GM13977 (cell line): ENCODE measurements at regions not wholly inside any gene's neighbourhood (a gene's known extent, or its start where the extent isn't known, plus 50 kb on each side); places are given as distances from the start of the nearest gene placed in this dataset.
"Not testable (repeated sequence)": the region's sequence is repeated elsewhere in the genome, so short reads cannot be mapped to it uniquely, and the experiment has no call there.

Experiments used
- DNase-seq: peaks from one replicate; pipeline ENCODE4 v3.0.0; 2012; ENCODE audit warnings: low spot score
- in situ Hi-C: fragments of 300-500 bp; cut with MboI; formaldehyde crosslinking; loops from one replicate; pipeline ENCODE4 v1.12.0; 2022; ENCODE audit warnings: low sequenced_read_pairs, low pct_unique_long_range_greater_than_20kb, mixed read lengths, inconsistent platforms; ENCODE audit not compliant: unreplicated experiment
- TF ChIP-seq, protein P1 (sequence below): IDR thresholded peaks from 2 replicates; pipeline ENCODE4 v1.5.1; 2012; ENCODE audit warnings: mild to moderate bottlenecking, control low read depth; ENCODE audit not compliant: insufficient read depth; ENCODE audit errors: extremely low read depth, missing control alignments

DNA sequence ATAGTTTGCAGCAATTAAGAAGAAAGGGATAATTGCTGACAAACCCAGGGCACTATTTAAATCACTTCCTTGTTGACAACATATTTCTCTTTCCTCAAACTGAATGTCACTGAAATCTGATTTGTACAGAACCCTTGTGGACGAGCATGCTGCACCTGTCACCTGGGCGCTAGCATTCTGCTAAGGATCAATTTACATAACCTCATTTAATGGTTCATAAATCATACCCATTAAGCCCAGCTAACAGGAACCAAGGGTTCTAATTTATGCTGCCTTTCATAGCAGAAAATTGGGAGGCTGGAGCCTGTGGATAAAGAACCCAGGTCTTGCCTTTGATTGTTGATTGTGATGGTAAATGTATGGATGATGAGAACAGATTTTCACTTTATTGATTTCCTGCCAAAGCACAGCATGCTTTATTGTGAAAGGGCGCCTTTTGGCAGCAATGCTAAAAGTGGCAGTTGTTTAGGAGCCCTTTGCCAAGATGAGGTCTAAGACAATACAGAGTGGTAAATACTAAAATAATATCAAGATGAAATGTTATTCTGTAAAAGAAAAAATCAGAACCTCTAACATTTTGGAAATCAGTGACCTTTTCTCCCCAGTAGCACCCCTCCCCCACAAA lies 95.4 kb downstream of the NKX2-1 start:
- in situ Hi-C loops, result no loop called here
- DNase-seq, result no peak
- TF ChIP-seq, protein P1, sequence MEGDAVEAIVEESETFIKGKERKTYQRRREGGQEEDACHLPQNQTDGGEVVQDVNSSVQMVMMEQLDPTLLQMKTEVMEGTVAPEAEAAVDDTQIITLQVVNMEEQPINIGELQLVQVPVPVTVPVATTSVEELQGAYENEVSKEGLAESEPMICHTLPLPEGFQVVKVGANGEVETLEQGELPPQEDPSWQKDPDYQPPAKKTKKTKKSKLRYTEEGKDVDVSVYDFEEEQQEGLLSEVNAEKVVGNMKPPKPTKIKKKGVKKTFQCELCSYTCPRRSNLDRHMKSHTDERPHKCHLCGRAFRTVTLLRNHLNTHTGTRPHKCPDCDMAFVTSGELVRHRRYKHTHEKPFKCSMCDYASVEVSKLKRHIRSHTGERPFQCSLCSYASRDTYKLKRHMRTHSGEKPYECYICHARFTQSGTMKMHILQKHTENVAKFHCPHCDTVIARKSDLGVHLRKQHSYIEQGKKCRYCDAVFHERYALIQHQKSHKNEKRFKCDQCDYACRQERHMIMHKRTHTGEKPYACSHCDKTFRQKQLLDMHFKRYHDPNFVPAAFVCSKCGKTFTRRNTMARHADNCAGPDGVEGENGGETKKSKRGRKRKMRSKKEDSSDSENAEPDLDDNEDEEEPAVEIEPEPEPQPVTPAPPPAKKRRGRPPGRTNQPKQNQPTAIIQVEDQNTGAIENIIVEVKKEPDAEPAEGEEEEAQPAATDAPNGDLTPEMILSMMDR, result no peak

DNA sequence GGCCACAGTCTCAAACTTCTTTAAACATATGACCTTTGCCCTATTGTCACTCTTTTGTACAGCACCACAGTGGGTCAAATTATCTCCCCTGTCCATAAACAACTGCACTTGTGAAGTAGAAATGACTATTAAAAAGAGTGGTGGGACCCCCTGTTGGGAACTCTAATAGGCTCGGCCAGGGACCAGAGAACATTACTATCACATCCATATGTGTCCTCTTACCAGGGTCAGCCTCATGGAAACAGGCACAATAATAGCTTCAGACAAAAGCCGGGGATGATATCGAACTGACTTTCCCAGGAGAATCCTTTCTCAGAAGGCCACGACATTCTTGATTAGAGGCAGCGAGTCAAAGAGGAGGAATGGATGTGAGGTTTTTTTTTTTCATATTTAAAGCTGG lies 96.6 kb downstream of the NKX2-1 start:
- TF ChIP-seq, protein P1, result no peak
- in situ Hi-C loops, result no loop called here
- DNase-seq, result no peak

- no peak for DNase-seq
- TF ChIP-seq, protein P1, result no peak
- in situ Hi-C loops, result no loop called here
These were observed 99.8 kb upstream of the MBIP start for GRCh38 chr14:36420149-36420687.

- TF ChIP-seq, protein P1, result no peak
- in situ Hi-C loops, result no loop called here
- DNase-seq, result no peak
These were observed 98.5 kb upstream of the MBIP start for GRCh38 chr14:36418937-36419336.

DNA sequence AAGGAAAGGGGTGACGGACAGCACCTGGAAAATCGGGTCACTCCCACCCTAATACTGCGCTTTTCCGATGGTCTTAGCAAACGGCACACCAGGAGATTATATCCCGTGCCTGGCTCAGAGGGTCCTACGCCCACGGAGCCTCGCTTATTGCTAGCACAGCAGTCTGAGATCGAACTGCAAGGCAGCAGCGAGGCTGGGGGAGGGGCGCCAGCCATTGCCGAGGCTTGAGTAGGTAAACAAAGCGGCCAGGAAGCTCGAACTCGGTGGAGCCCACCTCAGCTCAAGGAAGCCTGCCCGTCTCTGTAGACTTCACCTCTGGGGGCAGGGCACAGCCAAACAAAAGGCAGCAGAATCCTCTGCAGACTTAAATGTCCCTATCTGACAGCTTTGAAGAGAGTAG lies 91.5 kb upstream of the MBIP start:
- in situ Hi-C loops, DNase-seq: not testable (repeated sequence)

GRCh38 chr14:36408388-36408787 lies 88.0 kb upstream of the MBIP start:
- in situ Hi-C loops, result no loop called here
- DNase-seq, result no peak
- TF ChIP-seq, protein P1, result no peak

DNA sequence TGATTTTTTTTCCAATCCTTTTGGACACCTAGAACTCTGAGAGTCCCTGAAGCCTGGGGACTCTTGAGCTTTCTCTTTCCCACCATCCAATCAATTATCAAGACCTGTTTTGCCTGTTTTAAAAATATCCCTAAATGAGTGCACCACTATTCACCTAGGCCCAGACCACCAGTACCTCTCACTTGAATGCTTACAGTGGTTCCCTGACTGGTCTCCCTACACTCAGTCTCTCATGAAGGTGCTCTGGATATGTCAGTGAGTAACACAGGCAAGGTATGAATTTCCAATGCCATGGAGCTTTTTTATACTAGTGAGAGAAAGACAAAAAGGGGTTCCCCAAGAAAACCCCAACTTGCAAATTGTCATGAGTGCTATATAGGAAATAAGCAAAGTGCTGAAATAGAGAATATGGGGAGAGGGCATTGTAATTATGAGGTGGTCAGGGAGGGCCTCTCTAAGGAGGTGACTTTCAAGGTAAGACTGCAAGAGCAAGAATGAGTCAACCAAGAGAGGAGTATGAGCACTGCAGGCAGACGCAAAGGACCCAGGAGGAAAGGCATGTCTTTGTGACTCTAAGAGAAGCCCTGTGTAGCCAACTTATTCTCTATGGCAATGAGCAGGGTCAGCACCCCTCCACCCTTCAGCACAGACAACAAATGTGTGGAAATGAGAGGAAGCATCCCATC lies 85.3 kb upstream of the MBIP start:
- DNase-seq, result no peak
- TF ChIP-seq, protein P1, result no peak
- in situ Hi-C loops, result no loop called here
